ENCODE measurements at regions not wholly inside any gene's neighbourhood (a gene's known extent, or its start where the extent isn't known, plus 50 kb on each side); places are given as distances from the start of the nearest gene placed in this dataset.
"Not testable (repeated sequence)": the region's sequence is repeated elsewhere in the genome, so short reads cannot be mapped to it uniquely, and the experiment has no call there.

DNA sequence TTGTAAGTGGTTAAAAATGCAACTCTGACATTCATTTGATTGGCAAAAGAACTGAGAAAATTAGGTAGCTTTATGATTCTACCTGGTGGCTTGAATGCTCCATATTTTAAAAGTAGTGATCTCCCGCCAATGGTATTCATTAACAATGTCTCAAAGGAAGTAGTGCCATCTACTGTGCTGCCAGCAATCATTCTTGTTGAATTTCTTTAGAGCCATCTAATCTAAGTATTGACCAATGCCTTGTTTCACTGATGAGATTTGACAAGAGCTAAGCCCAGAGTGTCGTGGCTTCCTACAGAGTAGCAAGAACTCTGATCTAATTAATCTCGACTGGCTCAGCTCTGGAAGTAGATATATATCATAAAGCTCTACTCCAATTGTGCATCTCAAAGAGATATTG lies 696.7 kb downstream of the C6orf118 start:
- DNase-seq (ENCODE audit: low read depth in 3 of 3, low spot score in 2 of 3): no peak

DNA sequence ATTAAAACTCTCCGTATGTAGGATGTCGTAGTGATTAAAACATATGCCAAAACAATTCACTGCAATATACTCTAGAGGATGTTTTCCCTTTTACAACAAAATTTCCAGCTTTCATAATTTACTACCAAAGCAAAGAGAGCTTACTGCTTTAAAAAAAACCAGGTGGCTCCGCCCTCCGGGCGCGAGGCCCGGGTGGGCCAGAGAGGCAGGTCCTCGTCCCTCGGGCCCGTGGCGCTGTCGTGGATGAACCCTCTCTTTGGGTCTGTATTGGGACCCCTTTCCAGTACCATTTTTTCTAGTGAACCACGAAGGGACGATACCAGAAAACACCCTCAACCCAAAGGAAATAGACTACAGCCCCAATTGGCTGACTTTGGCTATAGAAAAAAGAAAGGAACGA lies 698.5 kb downstream of the C6orf118 start:
- not testable (repeated sequence) for DNase-seq (ENCODE audit: low read depth in 3 of 3, low spot score in 2 of 3)

DNA sequence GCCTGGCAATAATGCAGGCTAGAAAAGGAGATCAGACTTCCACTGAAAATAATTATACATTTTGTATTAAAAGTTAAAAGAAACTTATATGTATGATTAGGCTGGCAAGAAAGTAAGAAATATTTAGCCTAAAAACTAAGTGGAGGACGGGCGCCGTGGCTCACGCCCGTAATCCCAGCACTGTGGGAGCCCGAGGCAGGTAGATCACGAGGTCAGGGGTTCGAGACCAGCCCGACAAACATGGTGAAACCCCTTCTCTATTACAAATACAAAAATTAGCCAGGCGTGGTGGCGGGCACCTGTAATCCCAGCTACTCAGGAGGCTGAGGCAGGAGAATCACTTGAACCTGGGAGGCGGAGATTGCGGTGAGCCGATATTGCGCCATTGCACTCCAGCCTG lies 707.0 kb downstream of the C6orf118 start:
- not testable (repeated sequence) for DNase-seq (ENCODE audit: low read depth in 3 of 3, low spot score in 2 of 3)

DNA sequence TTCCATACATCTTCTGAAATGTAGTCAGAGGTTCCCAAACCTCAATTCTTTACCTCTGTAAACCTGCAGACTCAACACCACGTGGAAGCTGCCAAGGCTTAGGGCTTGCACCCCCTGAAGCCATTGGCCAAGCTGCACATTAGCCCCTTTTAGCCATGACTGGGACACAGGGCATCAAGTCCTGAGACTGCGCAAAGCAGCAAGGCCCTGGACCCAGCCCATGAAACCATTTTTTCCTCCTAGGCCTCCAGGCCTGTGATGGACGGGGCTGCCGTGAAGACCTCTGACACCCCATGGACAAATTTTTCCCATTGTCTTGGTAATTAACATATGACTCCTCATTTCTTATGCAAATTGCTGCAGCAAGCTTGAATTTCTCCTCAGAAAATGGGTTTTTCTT lies 727.8 kb downstream of the C6orf118 start:
- DNase-seq (ENCODE audit: low read depth in 3 of 3, low spot score in 2 of 3): no peak

DNA sequence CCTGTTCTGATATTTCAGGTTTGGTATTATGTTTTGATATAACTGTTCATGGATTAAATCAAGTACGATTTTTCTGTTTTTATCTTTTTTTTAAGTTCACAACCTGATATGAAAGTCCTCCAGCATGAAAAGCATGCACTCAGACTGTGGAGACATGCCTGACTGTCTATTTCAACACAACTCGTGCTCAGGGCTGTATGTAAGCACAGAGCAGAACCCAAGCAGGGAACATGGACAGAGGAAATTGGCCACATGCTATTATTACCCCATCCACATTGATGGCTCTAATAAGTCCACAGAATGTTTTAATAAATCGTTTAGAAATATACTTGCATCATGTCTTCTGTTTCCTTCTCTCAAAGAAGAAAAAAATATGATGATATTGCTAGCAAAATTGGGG lies 730.4 kb downstream of the C6orf118 start:
- no peak for DNase-seq (ENCODE audit: low read depth in 3 of 3, low spot score in 2 of 3)

DNA sequence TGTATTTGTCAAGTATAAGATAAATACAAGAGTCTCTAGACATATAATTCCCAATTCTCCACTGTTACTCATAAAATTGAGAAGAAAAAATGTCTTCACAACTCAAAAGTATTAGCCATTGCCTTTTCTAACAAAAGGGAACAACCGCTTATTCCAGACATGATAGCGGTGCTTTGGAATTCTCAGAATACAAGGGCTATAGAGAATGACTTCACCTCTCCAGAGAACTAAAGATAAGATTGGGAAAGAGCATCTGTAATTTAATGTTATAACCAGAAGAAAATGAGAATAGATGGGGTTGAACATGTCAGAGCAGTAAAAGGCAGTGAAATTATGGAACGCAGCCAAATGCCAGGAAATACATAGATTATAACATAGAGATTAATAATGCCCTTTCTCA lies 730.8 kb downstream of the C6orf118 start:
- DNase-seq (ENCODE audit: low read depth in 3 of 3, low spot score in 2 of 3): no peak

DNA sequence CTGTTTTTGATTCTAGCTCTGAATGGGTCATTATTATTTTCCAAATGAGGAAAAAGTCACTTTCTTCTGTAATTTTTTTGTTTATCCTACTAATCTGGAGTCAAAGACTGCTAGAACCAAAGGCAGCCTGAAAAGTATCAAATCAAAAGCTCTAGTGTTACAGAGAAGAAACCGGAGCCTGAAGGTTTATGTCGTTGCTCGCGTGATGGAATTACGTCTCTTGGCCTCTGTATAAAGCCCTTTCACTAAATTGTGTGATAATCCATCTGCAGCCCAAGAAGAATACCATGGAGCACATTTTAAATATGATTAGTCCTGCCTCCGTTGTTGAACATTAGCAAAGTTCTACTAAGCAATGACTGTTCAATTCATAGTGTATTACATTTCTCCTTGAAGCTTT lies 738.6 kb downstream of the C6orf118 start:
- peak in 2 of 3 donors; percentile 1 to 16 for DNase-seq (ENCODE audit: low read depth in 3 of 3, low spot score in 2 of 3)

DNA sequence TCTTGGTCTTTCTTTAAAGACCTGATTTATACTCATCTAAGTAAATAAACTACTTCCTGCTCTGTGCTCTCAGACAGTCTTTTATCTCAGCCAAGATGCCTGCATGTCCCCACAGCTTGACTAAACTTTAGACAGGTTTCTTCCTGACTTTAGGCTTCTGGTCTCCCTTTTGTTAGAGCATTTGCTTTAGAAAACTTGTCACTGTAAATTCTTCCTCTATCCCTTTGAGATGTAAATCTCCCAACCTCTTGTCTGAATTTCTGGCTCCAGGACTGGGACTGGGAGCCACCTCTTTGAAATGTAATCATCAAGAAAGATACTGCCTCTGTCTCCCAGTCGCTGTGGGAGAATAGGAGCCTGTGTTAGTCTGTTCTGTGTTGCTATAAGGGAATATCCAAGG lies 739.9 kb downstream of the C6orf118 start:
- DNase-seq (ENCODE audit: low read depth in 3 of 3, low spot score in 2 of 3): no peak

DNA sequence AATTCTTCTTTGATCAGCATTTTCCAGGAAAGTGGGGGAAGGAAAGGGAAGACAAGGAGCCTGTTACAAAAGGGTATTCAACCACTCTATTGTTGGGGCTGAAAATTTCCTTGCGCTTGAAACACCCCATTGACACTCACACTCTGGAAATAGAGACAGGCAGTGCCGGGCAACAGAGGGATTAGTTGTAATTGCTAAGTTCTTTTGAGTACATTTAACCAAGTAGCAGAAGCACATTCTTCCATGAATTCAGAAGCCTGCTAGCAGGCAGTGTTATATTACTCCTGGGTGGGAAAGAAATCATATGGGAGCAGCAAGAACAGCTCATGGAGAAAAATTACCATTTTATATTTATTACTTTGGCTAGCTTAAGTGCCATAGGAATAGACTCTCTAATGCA lies 745.5 kb downstream of the C6orf118 start:
- no peak for DNase-seq (ENCODE audit: low read depth in 3 of 3, low spot score in 2 of 3)

DNA sequence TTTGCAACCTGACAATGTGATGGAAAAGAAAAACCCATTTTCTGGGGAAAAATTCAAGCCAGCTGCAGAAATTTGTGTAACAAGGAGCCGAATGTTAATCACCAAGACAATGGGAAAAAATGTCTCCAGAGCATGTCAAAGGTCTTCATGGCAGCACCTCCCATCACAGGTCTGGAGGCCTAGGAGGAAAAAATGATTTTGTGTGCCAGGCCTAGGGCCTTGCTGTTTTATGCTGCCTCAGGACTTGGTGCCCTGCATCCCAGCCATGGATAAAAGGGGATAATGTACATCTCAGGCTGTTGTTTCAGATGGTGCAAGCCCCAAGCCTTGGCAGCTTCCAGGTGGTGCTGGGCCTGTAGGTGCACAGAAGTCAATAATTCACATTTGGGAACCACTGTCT lies 747.7 kb downstream of the C6orf118 start:
- DNase-seq (ENCODE audit: low read depth in 3 of 3, low spot score in 2 of 3): no peak

DNA sequence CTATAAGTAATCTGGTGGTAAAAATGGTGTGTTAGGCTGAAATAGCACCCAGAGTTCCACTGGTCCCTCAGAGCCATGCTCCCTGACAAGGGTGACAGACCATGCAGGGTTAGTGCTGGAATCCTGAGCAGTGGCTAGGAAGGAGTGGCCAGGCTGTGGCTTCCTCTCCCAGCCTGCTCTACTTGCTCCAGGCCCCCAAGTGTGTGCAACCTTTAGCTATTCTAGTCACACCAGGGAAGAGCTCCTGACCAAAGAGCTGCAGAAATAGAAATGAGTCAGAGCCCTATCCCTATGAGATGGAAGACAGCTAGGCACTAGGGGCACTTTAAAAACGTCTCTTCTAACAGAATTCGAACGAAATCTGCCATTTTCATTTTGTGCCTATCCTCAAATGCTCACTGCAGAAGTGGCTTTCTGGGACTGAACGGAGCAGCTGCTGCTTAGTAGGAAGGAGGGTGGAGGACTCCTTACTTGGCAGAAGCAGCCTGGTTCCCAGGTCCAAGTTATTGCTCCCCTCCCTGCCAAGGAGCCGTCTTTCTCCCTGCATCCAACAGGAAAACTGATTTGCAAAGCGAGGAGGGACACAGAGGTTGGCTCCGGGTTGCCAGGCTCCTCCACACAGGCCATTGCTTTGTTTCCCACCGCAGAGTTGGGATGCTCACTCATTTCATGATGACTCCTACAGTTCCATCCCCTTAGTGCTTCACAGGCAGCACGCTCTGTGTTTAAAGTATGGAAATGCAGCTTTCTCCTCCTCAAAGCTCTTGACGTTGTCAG lies 754.5 kb downstream of the C6orf118 start:
- no peak for DNase-seq (ENCODE audit: low read depth in 3 of 3, low spot score in 2 of 3)

DNA sequence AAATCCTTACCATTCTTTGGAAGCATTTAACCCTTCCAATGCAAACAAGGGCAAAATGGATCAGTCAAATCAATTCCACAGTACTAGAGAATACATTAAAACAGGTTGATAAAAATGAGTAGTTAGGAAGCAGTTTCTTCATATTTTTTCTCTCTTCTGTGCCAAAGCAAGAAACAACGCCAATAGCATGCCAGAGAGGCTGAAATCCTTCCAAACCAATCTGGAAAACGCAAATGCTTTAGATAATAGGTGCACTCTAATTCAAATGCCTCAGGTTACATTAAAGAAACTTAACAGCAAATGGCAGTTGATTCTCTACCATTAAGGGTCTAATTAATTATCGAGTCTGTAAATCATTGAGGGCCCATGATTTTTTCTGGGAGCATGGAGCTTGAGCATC lies 755.2 kb downstream of the C6orf118 start:
- no peak for DNase-seq (ENCODE audit: low read depth in 3 of 3, low spot score in 2 of 3)

DNA sequence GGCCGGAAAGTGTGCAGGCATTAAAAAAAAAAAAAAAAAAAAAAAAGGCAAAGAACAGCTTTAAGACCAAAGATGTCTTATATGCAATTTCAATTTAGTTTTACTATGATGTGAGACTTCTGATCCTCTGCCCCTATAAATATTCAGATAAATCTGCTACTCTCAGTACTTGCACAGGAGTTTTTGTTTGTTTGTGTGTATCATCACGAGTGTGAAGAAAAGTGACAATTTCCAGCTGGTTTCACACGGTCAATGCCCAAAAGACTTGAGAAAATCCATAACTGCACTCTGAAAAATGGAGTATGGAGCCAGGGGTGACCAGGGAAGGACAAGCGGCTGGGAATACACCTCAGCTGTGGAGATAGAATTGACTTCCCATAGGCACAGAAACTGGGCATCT lies 757.7 kb downstream of the C6orf118 start:
- no peak for DNase-seq (ENCODE audit: low read depth in 3 of 3, low spot score in 2 of 3)

DNA sequence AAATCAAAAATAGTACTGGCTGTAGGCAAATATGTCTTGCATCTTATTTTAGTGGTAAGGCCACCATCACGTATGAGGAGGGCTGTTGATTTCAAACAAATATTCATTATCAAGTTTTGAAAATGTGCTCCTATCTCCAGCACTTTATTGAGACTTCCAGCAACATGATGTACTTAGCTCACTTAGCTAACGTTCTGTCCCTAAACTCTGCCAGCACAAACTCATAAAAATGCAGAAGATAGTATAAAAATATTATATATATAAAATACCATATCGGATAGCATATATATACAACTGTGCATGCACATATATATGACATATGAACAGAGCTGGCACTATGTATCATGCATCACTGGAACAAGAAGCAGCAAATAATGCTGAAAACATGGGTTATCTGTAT lies 762.3 kb downstream of the C6orf118 start:
- no peak for DNase-seq (ENCODE audit: low read depth in 3 of 3, low spot score in 2 of 3)

DNA sequence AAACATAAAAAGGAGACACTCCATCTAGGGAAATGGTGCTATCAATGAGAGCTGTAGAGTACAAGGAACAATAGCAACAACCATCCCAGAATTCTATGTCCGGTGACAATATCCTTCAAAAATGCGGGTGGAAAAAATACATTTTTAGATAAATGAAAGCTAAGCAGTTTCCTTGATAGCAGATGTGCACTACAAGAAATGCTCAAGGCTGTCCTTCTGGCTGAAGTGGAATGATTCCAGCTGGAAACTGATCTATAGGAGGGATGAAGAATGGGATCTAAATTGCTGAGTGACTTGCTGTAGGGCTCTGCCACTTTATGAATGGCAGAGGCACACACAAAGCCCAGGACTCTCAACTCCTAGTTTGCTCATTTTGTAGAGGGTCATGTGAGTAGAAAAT lies 763.1 kb downstream of the C6orf118 start:
- no peak for DNase-seq (ENCODE audit: low read depth in 3 of 3, low spot score in 2 of 3)

DNA sequence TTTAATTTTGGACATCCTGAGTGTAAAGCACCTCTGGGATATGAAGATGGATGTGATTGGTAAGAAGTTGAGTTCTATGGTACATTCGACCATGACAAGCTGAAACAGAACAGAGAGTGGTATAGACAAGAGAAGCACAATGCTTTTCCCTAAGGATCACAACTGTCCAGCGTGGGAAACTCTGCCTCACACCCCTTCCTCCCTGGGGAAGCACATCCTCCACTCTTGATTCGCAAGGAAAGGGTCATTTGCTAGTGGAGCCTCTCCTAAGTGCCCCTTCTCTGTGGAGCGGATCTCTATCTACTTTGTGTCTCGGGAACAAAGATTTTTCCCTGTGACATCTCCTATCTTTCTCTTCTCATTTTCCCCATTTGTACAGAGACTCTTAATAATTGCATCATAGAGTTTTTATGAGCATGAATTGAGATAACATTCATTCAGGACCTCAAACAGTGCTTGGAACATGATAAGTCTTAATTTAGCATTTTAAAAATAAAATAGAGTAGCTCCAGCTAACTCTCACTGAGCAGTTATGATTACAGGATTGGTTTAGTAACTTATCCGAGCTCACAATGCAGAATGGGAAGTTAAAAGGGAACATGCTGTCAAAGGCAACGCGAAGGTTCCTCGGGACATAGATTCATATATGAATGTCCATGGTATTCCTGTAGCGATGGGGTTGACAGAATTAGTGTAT lies 775.2 kb downstream of the C6orf118 start:
- no peak for DNase-seq (ENCODE audit: low read depth in 3 of 3, low spot score in 2 of 3)

DNA sequence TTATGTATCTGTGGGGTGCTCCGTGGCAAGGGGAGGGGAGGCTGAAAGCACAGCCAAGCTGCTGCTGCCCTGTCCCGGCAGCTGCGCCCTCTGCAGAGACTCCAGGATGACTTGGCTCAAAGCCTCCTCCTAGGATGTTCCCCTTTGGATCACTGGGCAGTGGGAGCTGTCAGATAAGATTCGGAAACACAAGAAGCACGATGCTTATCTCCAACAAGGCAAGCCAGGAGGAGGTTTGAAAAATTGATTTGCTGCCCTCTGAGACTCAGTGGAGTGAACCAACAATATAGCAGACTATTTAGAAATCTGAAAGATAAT lies 776.4 kb downstream of the C6orf118 start:
- no peak for DNase-seq (ENCODE audit: low read depth in 3 of 3, low spot score in 2 of 3)

DNA sequence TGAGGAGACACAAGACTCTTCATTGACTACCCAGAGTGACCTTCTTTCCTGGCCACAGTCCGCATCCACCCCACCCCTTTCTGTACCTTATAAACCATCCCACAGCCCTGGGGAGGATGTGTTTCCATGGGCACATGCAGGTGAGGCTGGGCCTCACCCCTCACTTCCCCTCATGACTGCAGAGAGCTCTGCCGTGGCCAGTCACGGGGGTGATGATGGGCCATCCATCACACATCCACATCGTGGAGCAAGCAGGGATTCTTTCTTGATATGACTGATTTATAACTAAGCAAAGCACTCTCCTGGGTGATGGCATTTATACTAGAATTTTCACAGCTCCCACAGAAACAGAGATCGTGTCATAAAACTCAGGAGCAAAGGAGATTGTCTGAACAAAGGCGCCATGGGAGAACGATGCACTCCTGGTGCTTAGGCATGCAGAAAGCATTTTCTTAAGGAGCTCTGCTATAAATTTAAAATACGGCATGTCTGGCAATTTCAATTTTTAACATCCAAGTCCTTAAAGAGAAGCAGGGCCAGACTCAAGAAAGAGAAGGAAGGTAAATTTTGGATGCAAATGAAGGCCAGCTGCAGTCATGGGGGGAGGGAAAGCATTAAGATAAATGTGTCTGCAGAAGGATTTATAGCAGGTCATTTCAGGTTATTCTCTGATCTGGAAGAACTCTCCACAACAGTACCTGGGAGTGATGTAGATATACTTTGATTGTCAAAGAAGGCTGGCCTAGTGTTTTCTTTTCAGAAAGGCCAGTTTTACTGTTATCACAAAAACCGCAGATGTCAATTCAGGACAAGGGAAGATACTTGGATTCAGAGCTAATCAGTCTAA lies 777.0 kb downstream of the C6orf118 start:
- peak in 1 of 3 donors; percentile 10 for DNase-seq (ENCODE audit: low read depth in 3 of 3, low spot score in 2 of 3)

DNA sequence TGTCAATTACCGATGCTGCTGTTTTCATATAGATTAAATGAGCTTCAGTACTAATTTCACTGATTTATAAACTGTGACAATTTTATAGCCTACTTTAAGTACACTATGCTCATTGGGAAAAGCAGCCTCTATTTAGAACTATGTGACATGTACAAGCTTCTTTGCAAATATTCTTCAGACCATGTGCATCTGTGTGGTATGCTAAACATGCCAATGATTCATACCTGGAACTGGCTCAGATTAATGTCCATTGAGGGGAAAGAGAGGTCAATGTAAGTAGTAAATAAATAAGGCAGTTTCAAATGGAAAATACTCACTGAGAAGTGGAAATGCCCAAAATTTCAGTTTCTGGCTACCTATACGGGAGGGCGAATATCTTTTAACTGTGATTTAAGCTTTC lies 777.7 kb downstream of the C6orf118 start:
- no peak for DNase-seq (ENCODE audit: low read depth in 3 of 3, low spot score in 2 of 3)

DNA sequence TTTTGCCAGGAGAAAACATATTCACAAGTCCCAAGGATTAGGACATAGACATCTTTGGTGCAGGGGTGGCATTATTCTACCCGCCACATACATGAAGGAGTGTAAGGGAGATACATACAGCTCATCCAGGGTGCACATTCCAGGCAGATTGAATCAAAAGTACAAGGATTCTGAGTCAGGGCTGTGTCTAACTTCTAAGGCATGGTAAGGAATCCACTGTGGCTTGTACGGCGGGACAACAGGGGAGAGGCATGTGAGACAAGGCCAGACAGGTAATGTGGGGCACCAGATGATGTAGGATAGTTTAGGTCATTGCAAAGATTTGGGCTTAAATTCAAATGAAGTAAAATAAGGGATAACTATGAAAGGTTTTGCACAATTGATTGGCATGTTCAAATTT lies 780.9 kb downstream of the C6orf118 start:
- no peak for DNase-seq (ENCODE audit: low read depth in 3 of 3, low spot score in 2 of 3)

DNA sequence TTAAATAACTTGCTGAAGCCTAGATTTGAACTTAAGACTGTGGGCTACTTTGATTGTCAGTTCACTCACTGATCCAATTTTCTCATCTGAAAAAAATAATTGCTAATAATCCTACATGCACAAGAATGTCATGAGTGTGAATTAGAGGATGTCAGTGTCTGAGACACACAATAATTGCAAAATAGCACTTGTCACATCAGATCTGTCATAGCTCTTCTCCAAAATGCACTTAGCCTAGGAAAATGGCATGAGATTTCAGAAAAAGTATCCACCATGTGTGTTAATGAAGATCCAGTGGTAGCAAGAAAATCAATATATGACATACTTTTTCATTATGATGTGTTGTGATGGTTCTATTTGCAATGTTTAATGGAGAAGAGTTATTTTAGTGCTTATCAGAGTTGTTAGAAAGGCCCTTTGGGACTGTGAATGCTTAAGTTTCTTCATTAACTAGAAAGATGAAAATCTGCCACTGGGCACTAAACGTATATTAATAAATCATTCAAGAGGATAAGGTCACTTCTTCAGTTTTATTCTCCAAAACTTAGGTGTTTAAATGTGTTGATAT lies 786.2 kb downstream of the C6orf118 start:
- no peak for DNase-seq (ENCODE audit: low read depth in 3 of 3, low spot score in 2 of 3)

Measured in right renal cortex interstitium (tissue), 3 donors.